Left ventricle myocardium inferior (tissue), 1 donor: ENCODE measurements at regions not wholly inside any gene's neighbourhood (a gene's known extent, or its start where the extent isn't known, plus 50 kb on each side); places are given as distances from the start of the nearest gene placed in this dataset.

Experiments used
- DNase-seq: peaks from one replicate; pipeline ENCODE4 v3.0.0-alpha.2; 2020
- H3K27ac ChIP-seq: fragments of 200-600 bp; replicated peaks from 2 replicates; pipeline ENCODE4 v1.8.0; 2021
- H3K27me3 ChIP-seq: fragments of 200-600 bp; 2 replicates; pipeline ENCODE4 v1.8.0; 2021; ENCODE audit warnings: low read depth
- H3K36me3 ChIP-seq: fragments of 200-600 bp; 2 replicates; pipeline ENCODE4 v1.8.0; 2021
- H3K4me1 ChIP-seq: fragments of 200-600 bp; 2 replicates; pipeline ENCODE4 v1.8.0; 2021
- H3K4me3 ChIP-seq: fragments of 200-600 bp; 2 replicates; pipeline ENCODE4 v1.8.0; 2021; ENCODE audit warnings: mild to moderate bottlenecking, moderate library complexity
- H3K9me3 ChIP-seq: fragments of 200-600 bp; replicated peaks from 2 replicates; pipeline ENCODE4 v1.8.0; 2021
- intact Hi-C: fragments of 100-400 bp; cut with micrococcal nuclease; formaldehyde crosslinking; loops from one replicate; pipeline ENCODE4 v1.11.0; 2022
- TF ChIP-seq, protein P1 (sequence below): fragments of 200-600 bp; IDR thresholded peaks from 2 replicates; pipeline ENCODE4 v1.8.0; 2021; ENCODE audit warnings: antibody characterized with exemption, mild to moderate bottlenecking, borderline replicate concordance
- donor health status: DM: no; HTN: yes; CAD: no; lungs with severe emphysema.

DNA sequence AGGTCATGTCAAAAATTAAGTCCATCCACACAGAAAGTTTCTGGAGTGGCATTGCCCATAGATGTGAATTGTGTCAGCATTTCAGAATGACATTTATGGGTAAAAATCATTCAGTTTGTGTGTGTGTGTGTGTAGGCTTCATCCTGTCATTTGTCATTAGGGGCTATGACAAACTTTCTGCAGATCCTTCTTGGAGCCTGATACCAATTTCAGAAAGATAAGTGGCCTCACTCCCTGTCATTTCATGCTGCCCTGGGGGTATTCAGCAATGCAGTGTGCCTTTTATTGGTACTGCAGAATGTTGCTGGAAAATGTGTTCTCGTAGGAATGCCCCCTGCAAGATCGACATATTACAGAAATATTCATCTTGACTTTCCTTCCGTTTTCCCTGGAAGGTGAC, 659.7 kb downstream of the NLGN4X start:
- H3K36me3 ChIP-seq: no peaks in the 10 kb centered on the region
- TF ChIP-seq, protein P1, sequence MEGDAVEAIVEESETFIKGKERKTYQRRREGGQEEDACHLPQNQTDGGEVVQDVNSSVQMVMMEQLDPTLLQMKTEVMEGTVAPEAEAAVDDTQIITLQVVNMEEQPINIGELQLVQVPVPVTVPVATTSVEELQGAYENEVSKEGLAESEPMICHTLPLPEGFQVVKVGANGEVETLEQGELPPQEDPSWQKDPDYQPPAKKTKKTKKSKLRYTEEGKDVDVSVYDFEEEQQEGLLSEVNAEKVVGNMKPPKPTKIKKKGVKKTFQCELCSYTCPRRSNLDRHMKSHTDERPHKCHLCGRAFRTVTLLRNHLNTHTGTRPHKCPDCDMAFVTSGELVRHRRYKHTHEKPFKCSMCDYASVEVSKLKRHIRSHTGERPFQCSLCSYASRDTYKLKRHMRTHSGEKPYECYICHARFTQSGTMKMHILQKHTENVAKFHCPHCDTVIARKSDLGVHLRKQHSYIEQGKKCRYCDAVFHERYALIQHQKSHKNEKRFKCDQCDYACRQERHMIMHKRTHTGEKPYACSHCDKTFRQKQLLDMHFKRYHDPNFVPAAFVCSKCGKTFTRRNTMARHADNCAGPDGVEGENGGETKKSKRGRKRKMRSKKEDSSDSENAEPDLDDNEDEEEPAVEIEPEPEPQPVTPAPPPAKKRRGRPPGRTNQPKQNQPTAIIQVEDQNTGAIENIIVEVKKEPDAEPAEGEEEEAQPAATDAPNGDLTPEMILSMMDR: no peak
- no peak overlapping the region for H3K4me3 ChIP-seq
- no peaks in the 10 kb centered on the region for H3K9me3 ChIP-seq
- intact Hi-C loops: no loop called here
- H3K4me1 ChIP-seq: no peaks in the 10 kb centered on the region
- no peak for DNase-seq
- no peaks in the 10 kb centered on the region for H3K27me3 ChIP-seq
- no peak overlapping the region for H3K27ac ChIP-seq

DNA sequence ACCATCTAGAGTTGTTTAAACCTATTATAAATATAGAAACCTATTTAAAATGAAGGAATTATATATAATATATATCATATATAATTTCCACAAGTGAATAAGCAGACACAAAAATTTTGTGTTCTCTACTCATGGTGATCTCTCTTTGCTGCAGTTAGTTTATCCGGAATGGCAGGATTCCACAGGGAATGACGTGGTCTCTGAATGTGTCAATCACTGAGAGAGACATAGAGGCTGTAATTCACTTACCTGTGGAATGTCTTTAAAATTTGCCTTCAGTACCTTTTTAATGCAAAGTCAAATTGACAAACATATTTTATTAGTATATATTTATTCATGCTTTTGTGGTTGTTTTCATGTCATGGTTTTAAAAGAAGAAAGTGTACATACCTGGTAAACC, 669.3 kb downstream of the NLGN4X start:
- Histone ChIP-seq H3K27ac (no peak overlapping the region), H3K4me1 (no peaks in the 10 kb centered on the region), H3K9me3 (peaks cover 4% of the 10 kb centered on the region), H3K36me3 (no peaks in the 10 kb centered on the region), H3K27me3 (no peaks in the 10 kb centered on the region), H3K4me3 (no peak overlapping the region)
- no peak for DNase-seq
- TF ChIP-seq, protein P1: no peak
- intact Hi-C loops: no loop called here

DNA sequence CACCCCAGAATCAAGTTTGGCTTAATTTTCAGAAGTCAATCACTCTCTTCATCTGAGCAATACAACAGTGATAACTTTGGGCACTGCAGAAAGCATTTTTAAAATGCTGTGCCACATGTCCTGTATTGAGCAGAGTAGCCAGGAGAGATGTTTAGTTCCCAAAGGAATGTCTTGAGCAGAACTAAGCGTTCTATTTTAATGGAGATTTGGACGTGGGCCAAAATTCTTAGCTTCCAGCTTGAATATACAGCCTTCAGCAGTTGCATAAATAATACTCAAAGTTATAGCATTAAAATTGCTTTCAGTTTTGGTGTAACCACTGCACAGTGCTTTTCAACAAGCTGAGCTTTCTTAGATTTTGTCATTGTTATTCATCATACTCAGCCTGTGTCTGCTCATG, 679.2 kb downstream of the NLGN4X start:
- DNase-seq: no peak
- peaks cover 8% of the 10 kb centered on the region for H3K9me3 ChIP-seq
- no peaks in the 10 kb centered on the region for H3K27me3 ChIP-seq
- H3K4me1 ChIP-seq: no peaks in the 10 kb centered on the region
- H3K27ac ChIP-seq: no peak overlapping the region
- TF ChIP-seq, protein P1: no peak
- no peak overlapping the region for H3K4me3 ChIP-seq
- H3K36me3 ChIP-seq: no peaks in the 10 kb centered on the region
- intact Hi-C loops: no loop called here

DNA sequence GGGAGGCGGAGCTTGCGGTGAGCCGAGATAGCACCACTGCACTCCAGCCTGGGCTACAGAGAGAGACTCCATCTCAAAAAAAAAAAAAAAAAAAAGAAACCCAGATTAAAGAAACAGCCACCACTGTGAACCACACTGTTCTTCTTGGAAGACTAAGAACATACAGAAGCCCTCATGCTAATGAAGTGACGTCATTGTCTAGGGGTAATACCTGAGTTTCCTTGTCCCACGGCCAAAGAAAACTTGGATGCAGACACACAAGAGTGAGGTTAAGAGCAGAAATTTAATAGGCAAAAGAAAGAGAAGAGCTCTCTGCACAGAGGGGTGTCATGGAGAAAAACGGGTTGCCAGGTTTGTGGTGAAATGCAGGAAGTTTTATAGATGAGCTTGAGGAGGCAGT, 691.6 kb downstream of the NLGN4X start:
- Histone ChIP-seq H3K27ac (no peak overlapping the region), H3K4me3 (no peak overlapping the region), H3K4me1 (no peaks in the 10 kb centered on the region), H3K36me3 (no peaks in the 10 kb centered on the region), H3K9me3 (no peaks in the 10 kb centered on the region), H3K27me3 (no peaks in the 10 kb centered on the region)
- DNase-seq: no peak
- TF ChIP-seq, protein P1: no peak
- intact Hi-C loops: no loop called here

DNA sequence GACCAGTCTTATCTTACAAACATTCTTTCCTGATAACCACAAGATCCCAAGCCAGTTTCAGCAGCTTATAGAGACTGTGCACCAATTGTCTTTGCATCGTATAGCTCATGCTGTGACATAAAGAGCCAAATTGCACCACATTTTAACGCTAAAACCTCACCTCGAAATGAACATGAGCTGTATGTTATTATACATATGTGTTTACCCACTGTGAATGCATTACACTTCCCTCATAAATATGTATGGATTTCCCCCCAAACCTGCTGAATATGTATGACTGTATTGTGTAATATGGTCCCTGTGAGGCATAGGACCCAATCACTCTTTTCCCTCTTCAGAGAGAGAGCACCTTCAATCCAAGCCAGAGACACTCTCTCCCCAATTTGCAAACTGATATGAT, 692.4 kb downstream of the NLGN4X start:
- H3K4me1 ChIP-seq: no peaks in the 10 kb centered on the region
- no peaks in the 10 kb centered on the region for H3K27me3 ChIP-seq
- DNase-seq: no peak
- TF ChIP-seq, protein P1: no peak
- intact Hi-C loops: no loop called here
- H3K9me3 ChIP-seq: no peaks in the 10 kb centered on the region
- H3K4me3 ChIP-seq: no peak overlapping the region
- H3K36me3 ChIP-seq: no peaks in the 10 kb centered on the region
- H3K27ac ChIP-seq: no peak overlapping the region

DNA sequence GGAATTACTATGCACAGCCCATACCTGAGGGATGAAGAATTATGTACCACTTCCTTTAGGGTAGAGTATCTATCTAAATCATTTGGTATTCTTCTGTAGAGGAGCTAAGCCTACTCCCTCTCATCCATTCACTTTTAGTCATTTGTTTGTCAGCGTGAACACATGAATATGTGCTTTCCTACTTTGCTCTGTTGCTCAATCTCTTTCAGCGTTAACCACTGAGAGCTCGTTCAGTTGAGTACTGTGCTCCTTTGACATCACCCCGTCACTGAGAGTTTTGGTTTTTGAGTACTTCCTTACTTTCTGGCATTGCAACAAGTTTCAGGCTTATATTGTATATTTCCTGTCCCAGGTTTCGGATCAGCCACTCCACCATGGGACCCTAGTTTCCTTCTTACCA, 700.6 kb downstream of the NLGN4X start:
- H3K27me3 ChIP-seq: no peaks in the 10 kb centered on the region
- DNase-seq: no peak
- H3K36me3 ChIP-seq: no peaks in the 10 kb centered on the region
- TF ChIP-seq, protein P1: no peak
- no peaks in the 10 kb centered on the region for H3K9me3 ChIP-seq
- no peaks in the 10 kb centered on the region for H3K4me1 ChIP-seq
- no peak overlapping the region for H3K27ac ChIP-seq
- intact Hi-C loops: no loop called here
- H3K4me3 ChIP-seq: no peak overlapping the region
